IMR-90 (cell line): ENCODE measurements at regions not wholly inside any gene's neighbourhood (a gene's known extent, or its start where the extent isn't known, plus 50 kb on each side); places are given as distances from the start of the nearest gene placed in this dataset.

Source experiments
- ATAC-seq: fragments of 200-7000 bp; cut with Tn5 transposase; 2 replicates; pipeline ENCODE4 v1.9.1; 2020; ENCODE audit warnings: low read depth, mild to moderate bottlenecking, moderate library complexity
- BruUV-seq: library from RNA; stranded (reverse); fragments of 400-500 nt; replicated peaks from 2 replicates; lab custom pipeline; 2021; lab: Mats Ljungman, UMichigan
- CTCF ChIA-PET: fragments of 300-600 bp; formaldehyde crosslinking; extraction: SDS; loops from one replicate; lab custom pipeline; 2021; ENCODE audit warnings: antibody characterized with exemption; lab: Yijun Ruan, JAX
- POLR2A ChIA-PET: fragments of 300-600 bp; sonication (Branson Sonifier 250); formaldehyde crosslinking; loops from one replicate; lab custom pipeline; 2022; ENCODE audit warnings: antibody characterized with exemption; ENCODE audit not compliant: unreplicated experiment; lab: Charles Lee
- DNase-seq: peaks from one replicate; pipeline ENCODE4 v3.0.0; 2013
- H2AFZ ChIP-seq: replicated peaks from 2 replicates; pipeline ENCODE3; 2013; ENCODE audit warnings: low read length, mild to moderate bottlenecking; ENCODE audit not compliant: poor library complexity
- H2AK5ac ChIP-seq: 2 replicates; pipeline ENCODE4 v1.6.1; 2013; ENCODE audit warnings: low read depth, low read length, inconsistent platforms
- H2AK9ac ChIP-seq: replicated peaks from 2 replicates; pipeline ENCODE3; 2013; ENCODE audit warnings: mild to moderate bottlenecking, low read depth, low read length, moderate library complexity; ENCODE audit not compliant: poor library complexity
- H2BK120ac ChIP-seq: 2 replicates; pipeline ENCODE4 v1.6.1; 2013; ENCODE audit warnings: low read depth, low read length, inconsistent platforms
- H2BK15ac ChIP-seq: 3 replicates; pipeline ENCODE4 v1.6.1; 2013; ENCODE audit warnings: low read depth, low read length, inconsistent platforms
- H2BK20ac ChIP-seq: 2 replicates; pipeline ENCODE4 v1.6.1; 2013; ENCODE audit warnings: low read depth, mild to moderate bottlenecking, inconsistent platforms, low read length, moderate library complexity
- H2BK5ac ChIP-seq: 2 replicates; pipeline ENCODE4 v1.6.1; 2013; ENCODE audit warnings: mild to moderate bottlenecking, low read depth, low read length, inconsistent platforms; ENCODE audit not compliant: poor library complexity, severe bottlenecking
- H3K14ac ChIP-seq: replicated peaks from 2 replicates; pipeline ENCODE4 v1.6.1; 2013; ENCODE audit warnings: low read depth, low read length, inconsistent platforms
- H3K18ac ChIP-seq: 2 replicates; pipeline ENCODE4 v1.6.1; 2013; ENCODE audit warnings: low read depth, low read length, control low read depth
- H3K23ac ChIP-seq: 2 replicates; pipeline ENCODE4 v1.6.1; 2013; ENCODE audit warnings: low read depth, low read length, inconsistent platforms
- H3K27ac ChIP-seq: 2 replicates; pipeline ENCODE4 v1.5.1; 2013; ENCODE audit warnings: mild to moderate bottlenecking, control low read depth, low read length; ENCODE audit not compliant: insufficient read depth
- H3K27me3 ChIP-seq: 2 replicates; pipeline ENCODE4 v1.6.1; 2013; ENCODE audit warnings: low read length; ENCODE audit not compliant: control insufficient read depth, insufficient read depth
- H3K36me3 ChIP-seq: 2 replicates; pipeline ENCODE4 v1.6.1; 2013; ENCODE audit warnings: low read length, mixed read lengths; ENCODE audit not compliant: control insufficient read depth, insufficient read depth
- H3K4ac ChIP-seq: 2 replicates; pipeline ENCODE4 v1.6.1; 2013; ENCODE audit warnings: low read depth, low read length, inconsistent platforms
- H3K4me1 ChIP-seq: 2 replicates; pipeline ENCODE4 v1.6.1; 2013; ENCODE audit warnings: low read length, mixed read lengths; ENCODE audit not compliant: control insufficient read depth, insufficient read depth
- H3K4me2 ChIP-seq: 2 replicates; pipeline ENCODE4 v1.6.1; 2013; ENCODE audit warnings: low read depth, mild to moderate bottlenecking, control low read depth, low read length, moderate library complexity
- H3K4me3 ChIP-seq: 2 replicates; pipeline ENCODE4 v1.5.1; 2013; ENCODE audit warnings: low read depth, mild to moderate bottlenecking, control low read depth, low read length, moderate library complexity; ENCODE audit not compliant: insufficient read depth
- H3K56ac ChIP-seq: 2 replicates; pipeline ENCODE4 v1.6.1; 2013; ENCODE audit warnings: low read length, inconsistent platforms; ENCODE audit not compliant: insufficient read depth; ENCODE audit errors: extremely low read depth
- H3K79me1 ChIP-seq, 2 experiments: 2 replicates each; pipeline ENCODE4 v1.6.1; 2013; ENCODE audit warnings: low read length in 2 of 2, inconsistent platforms in 1 of 2, low read depth in 1 of 2
- H3K9ac ChIP-seq: 2 replicates; pipeline ENCODE4 v1.6.1; 2013; ENCODE audit warnings: low read depth, low read length, control low read depth
- H3K9me1 ChIP-seq: 2 replicates; pipeline ENCODE4 v1.6.1; 2013; ENCODE audit warnings: low read length, inconsistent platforms; ENCODE audit not compliant: insufficient read depth
- H3K9me3 ChIP-seq: 2 replicates; pipeline ENCODE4 v1.6.1; 2013; ENCODE audit warnings: low read length; ENCODE audit not compliant: control insufficient read depth, insufficient read depth
- H4K20me1 ChIP-seq: 2 replicates; pipeline ENCODE4 v1.6.1; 2013; ENCODE audit warnings: low read length, inconsistent platforms; ENCODE audit not compliant: insufficient read depth
- H4K5ac ChIP-seq: 2 replicates; pipeline ENCODE4 v1.6.1; 2013; ENCODE audit warnings: mild to moderate bottlenecking, low read depth, low read length, control low read depth
- H4K8ac ChIP-seq, 2 experiments: 2 replicates each; pipeline ENCODE4 v1.6.1; 2013; ENCODE audit warnings: low read depth in 2 of 2, low read length in 2 of 2, control low read depth in 1 of 2, inconsistent platforms in 1 of 2
- H4K91ac ChIP-seq: 2 replicates; pipeline ENCODE4 v1.6.1; 2013; ENCODE audit warnings: low read depth, low read length, inconsistent platforms; ENCODE audit not compliant: insufficient read depth
- BHLHE40 ChIP-seq: fragments of 150-350 bp; IDR thresholded peaks from 2 replicates; pipeline ENCODE4 v1.6.1; 2016; ENCODE audit warnings: mild to moderate bottlenecking, low read depth, low read length
- CEBPB ChIP-seq: IDR thresholded peaks from 2 replicates; pipeline ENCODE4 v1.6.1; 2012; ENCODE audit warnings: low read depth, low read length, improper control_type of control experiment
- CTCF ChIP-seq: conservative IDR thresholded peaks from 2 replicates; pipeline ENCODE4 v1.5.1; 2012; ENCODE audit warnings: mild to moderate bottlenecking, low read depth, low read length, improper control_type of control experiment
- RAD21 ChIP-seq: IDR thresholded peaks from 2 replicates; pipeline ENCODE4 v1.6.1; 2012; ENCODE audit warnings: low read length, improper control_type of control experiment
- RFX5 ChIP-seq: IDR thresholded peaks from 2 replicates; pipeline ENCODE4 v1.8.0; 2012; ENCODE audit warnings: low read depth, mild to moderate bottlenecking, low read length, moderate library complexity
- whole genome bisulfite sequencing, 2 experiments: methylation state at CpG; one replicate each; pipeline versions ENCODE4 v1.1.5 to v1.1.7; 2013; ENCODE audit warnings: missing lambda C conversion rate in 2 of 2; ENCODE audit not compliant: insufficient read length in 1 of 2; ENCODE audit errors: extremely low coverage in 2 of 2; 5-methylcytosine and 5-hydroxymethylcytosine counted together
- dilution Hi-C: fragments of 300-500 bp; cut with HindIII; formaldehyde crosslinking; loops from one replicate; pipeline ENCODE4 v1.14.3; 2018; ENCODE audit warnings: low sequenced_read_pairs; ENCODE audit not compliant: unreplicated experiment
- in situ Hi-C: fragments of 300-500 bp; cut with MboI; formaldehyde crosslinking; loops from 3 replicates; pipeline ENCODE4 v1.14.3; 2019; ENCODE audit warnings: low sequenced_read_pairs, inconsistent platforms, mixed read lengths
- intact Hi-C: fragments of 100-400 bp; cut with micrococcal nuclease; formaldehyde crosslinking; loops from 2 replicates; pipeline ENCODE4 v1.10.0; 2022

GRCh38 chr1:209153411-209153810 lies 430.1 kb upstream of the CAMK1G start:
- Histone ChIP-seq H3K4me2 (no peak overlapping the region), H4K8ac (no peak overlapping the region), H2BK15ac (no peak overlapping the region), H3K23ac (no peak overlapping the region), H2BK5ac (no peak overlapping the region), H4K20me1 (no peaks in the 10 kb centered on the region), H3K9me3 (peaks cover 5% of the 10 kb centered on the region), H2AFZ (no peak overlapping the region), H2AK9ac (no peak overlapping the region), H3K36me3 (no peaks in the 10 kb centered on the region), H3K9me1 (no peaks in the 10 kb centered on the region), H3K4me3 (no peak overlapping the region), H2BK20ac (no peak overlapping the region), H3K18ac (no peak overlapping the region), H3K56ac (no peak overlapping the region), H3K79me1 (no peaks in the 10 kb centered on the region), H3K14ac (no peak overlapping the region), H3K27ac (no peak overlapping the region), H3K27me3 (no peaks in the 10 kb centered on the region), H2AK5ac (no peak overlapping the region), H4K5ac (no peak overlapping the region), H3K4me1 (no peaks in the 10 kb centered on the region), H2BK120ac (no peak overlapping the region), H4K91ac (no peak overlapping the region), H3K4ac (no peak overlapping the region), H3K9ac (no peak overlapping the region)
- dilution Hi-C loops (no loop called here), in situ Hi-C loops (no loop called here), intact Hi-C loops (no loop called here)
- ChIA-PET POLR2A (no interaction called here), CTCF (no interaction called here)
- ATAC-seq (no peak), DNase-seq (no peak)
- WGBS, 2 experiments = no CpG with 5 or more reads among the region's 1 CpG
- TF ChIP-seq CEBPB (no peak), RAD21 (no peak), RFX5 (no peak), BHLHE40 (no peak), CTCF (no peak)
- no TSS peak for BruUV-seq
